H1 (cell line): ENCODE measurements at regions not wholly inside any gene's neighbourhood (a gene's known extent, or its start where the extent isn't known, plus 50 kb on each side); places are given as distances from the start of the nearest gene placed in this dataset.

ENCODE experiments used
- CTCF ChIA-PET: fragments of 300-600 bp; sonication (Branson Sonifier 250); formaldehyde crosslinking; loops from one replicate; lab custom pipeline; 2021; ENCODE audit not compliant: partially characterized antibody; lab: Charles Lee
- POLR2A ChIA-PET: fragments of 300-600 bp; sonication (Branson Sonifier 250); formaldehyde crosslinking; loops from one replicate; lab custom pipeline; 2021; ENCODE audit warnings: inconsistent platforms; ENCODE audit not compliant: partially characterized antibody; lab: Charles Lee
- DNase-seq, 2 experiments: peaks; one replicate each; pipeline versions ENCODE4 v3.0.0 to v3.0.0-alpha.2; 2010 to 2022; ENCODE audit warnings: low spot score in 2 of 2, low read depth in 1 of 2, mixed read lengths in 1 of 2
- FAIRE-seq: peaks from 2 replicates; lab custom pipeline; 2011; peaks lifted over from hg19 to GRCh38; lab: Jason Lieb, UNC
- H2AFZ ChIP-seq: 2 replicates; pipeline ENCODE4 v1.8.1; 2012; ENCODE audit warnings: low read length, inconsistent platforms
- H2AK5ac ChIP-seq: 2 replicates; pipeline ENCODE4 v1.6.1; 2013; ENCODE audit warnings: low read depth, low read length
- H2BK120ac ChIP-seq: replicated peaks from 2 replicates; pipeline ENCODE3; 2013; ENCODE audit warnings: low read depth, low read length, inconsistent platforms
- H2BK12ac ChIP-seq: 2 replicates; pipeline ENCODE4 v1.6.1; 2013; ENCODE audit warnings: low read depth, low read length
- H2BK15ac ChIP-seq: 2 replicates; pipeline ENCODE4 v1.6.1; 2013; ENCODE audit warnings: low read length
- H2BK20ac ChIP-seq: 2 replicates; pipeline ENCODE4 v1.6.1; 2013; ENCODE audit warnings: low read length
- H2BK5ac ChIP-seq: 2 replicates; pipeline ENCODE4 v1.6.1; 2013; ENCODE audit warnings: low read depth, low read length
- H3K14ac ChIP-seq: 2 replicates; pipeline ENCODE4 v1.6.1; 2013; ENCODE audit warnings: inconsistent platforms; ENCODE audit not compliant: insufficient read length
- H3K18ac ChIP-seq: 2 replicates; pipeline ENCODE4 v1.6.1; 2013; ENCODE audit warnings: low read length; ENCODE audit errors: extremely low read depth
- H3K23ac ChIP-seq: 2 replicates; pipeline ENCODE4 v1.6.1; 2013; ENCODE audit warnings: inconsistent platforms; ENCODE audit not compliant: insufficient read length
- H3K23me2 ChIP-seq: 2 replicates; pipeline ENCODE4 v1.6.1; 2013; ENCODE audit warnings: low read depth, low read length
- H3K27ac ChIP-seq: 2 replicates; pipeline ENCODE4 v1.6.1; 2011; ENCODE audit warnings: low read depth, low read length, inconsistent platforms
- H3K27me3 ChIP-seq, 4 experiments: replicated peaks in 1 of 4; 1 replicate in 1 of 4; 2 replicates in 3 of 4; pipeline versions ENCODE4 v1.6.1 to v1.8.1; 2011 to 2013; ENCODE audit warnings: low read length in 3 of 4, mild to moderate bottlenecking in 3 of 4, inconsistent platforms in 2 of 4, mixed read lengths in 2 of 4, moderate library complexity in 1 of 4; ENCODE audit not compliant: control insufficient read depth in 3 of 4, insufficient read depth in 3 of 4; ENCODE audit errors: extremely low read depth in 1 of 4
- H3K36me3 ChIP-seq, 4 experiments: 2 replicates each; pipeline versions ENCODE4 v1.6.1 to v1.8.1; 2011 to 2013; ENCODE audit warnings: mild to moderate bottlenecking in 4 of 4, low read length in 3 of 4, moderate library complexity in 2 of 4, control low read depth in 1 of 4, inconsistent platforms in 1 of 4; ENCODE audit not compliant: insufficient read depth in 4 of 4, control insufficient read depth in 2 of 4
- H3K4ac ChIP-seq: replicated peaks from 2 replicates; pipeline ENCODE3; 2013; ENCODE audit warnings: low read length, low read depth, mixed read lengths, inconsistent platforms; ENCODE audit not compliant: insufficient read length
- H3K4me1 ChIP-seq, 4 experiments: replicated peaks in 1 of 4; 1 replicate in 1 of 4; 2 replicates in 3 of 4; pipeline versions ENCODE4 v1.6.1 to v1.8.1; 2011 to 2013; ENCODE audit warnings: low read length in 3 of 4, inconsistent platforms in 2 of 4, mixed read lengths in 1 of 4; ENCODE audit not compliant: insufficient read depth in 4 of 4, control insufficient read depth in 3 of 4
- H3K4me2 ChIP-seq, 2 experiments: 2 replicates each; pipeline versions ENCODE4 v1.6.1 to v1.8.1; 2011 to 2013; ENCODE audit warnings: low read depth in 2 of 2, low read length in 2 of 2, control low read depth in 1 of 2, inconsistent platforms in 1 of 2, mild to moderate bottlenecking in 1 of 2; ENCODE audit not compliant: insufficient read depth in 1 of 2
- H3K4me3 ChIP-seq, 4 experiments: fragments of 200-600, 300-600 bp in 1 of 4; sonication (generic), shearing (Covaris generic), sonication (Bioruptor Twin) in 1 of 4; 2 replicates each; pipeline versions ENCODE4 v1.5.1 to v1.8.1; 2011 to 2016; ENCODE audit warnings: low read length in 4 of 4, low read depth in 3 of 4, control low read depth in 2 of 4, inconsistent platforms in 2 of 4, mild to moderate bottlenecking in 2 of 4, mixed read lengths in 1 of 4, moderate library complexity in 1 of 4; ENCODE audit not compliant: insufficient read depth in 2 of 4; ENCODE audit errors: extremely low read depth in 1 of 4
- H3K56ac ChIP-seq: replicated peaks from 2 replicates; pipeline ENCODE3; 2013; ENCODE audit warnings: low read depth, mild to moderate bottlenecking, mixed read lengths, low read length, inconsistent platforms; ENCODE audit not compliant: insufficient read length
- H3K79me1 ChIP-seq: 2 replicates; pipeline ENCODE4 v1.6.1; 2013; ENCODE audit warnings: low read depth, low read length, control low read depth
- H3K79me2 ChIP-seq, 2 experiments: 2 replicates each; pipeline versions ENCODE4 v1.6.1 to v1.8.1; 2012 to 2013; ENCODE audit warnings: low read length in 2 of 2, mild to moderate bottlenecking in 2 of 2, inconsistent platforms in 1 of 2; ENCODE audit not compliant: insufficient read depth in 2 of 2, control insufficient read depth in 1 of 2
- H3K9ac ChIP-seq, 4 experiments: replicated peaks in 1 of 4; 1 replicate in 1 of 4; 2 replicates in 3 of 4; pipeline versions ENCODE4 v1.6.1 to v1.8.1; 2011 to 2013; ENCODE audit warnings: low read depth in 3 of 4, low read length in 3 of 4, control low read depth in 2 of 4, mild to moderate bottlenecking in 2 of 4, moderate library complexity in 2 of 4, inconsistent platforms in 1 of 4; ENCODE audit errors: extremely low read depth in 1 of 4
- H3K9me3 ChIP-seq, 2 experiments: 2 replicates each; pipeline versions ENCODE4 v1.6.1 to v1.8.1; 2012 to 2013; ENCODE audit warnings: mild to moderate bottlenecking in 2 of 2, moderate library complexity in 2 of 2, control low read depth in 1 of 2, inconsistent platforms in 1 of 2, low read depth in 1 of 2, low read length in 1 of 2, mixed read lengths in 1 of 2; ENCODE audit not compliant: insufficient read depth in 2 of 2
- H4K20me1 ChIP-seq, 2 experiments: replicated peaks in 1 of 2; 2 replicates each; pipeline versions ENCODE3 to v1.8.1; 2011 to 2013; ENCODE audit warnings: inconsistent platforms in 2 of 2, low read length in 2 of 2, mild to moderate bottlenecking in 1 of 2; ENCODE audit not compliant: insufficient read depth in 2 of 2, control insufficient read depth in 1 of 2
- H4K5ac ChIP-seq: 2 replicates; pipeline ENCODE4 v1.6.1; 2013; ENCODE audit warnings: low read length, low read depth, mixed read lengths, inconsistent platforms; ENCODE audit not compliant: insufficient read length
- H4K8ac ChIP-seq: 2 replicates; pipeline ENCODE4 v1.8.0; 2013; ENCODE audit warnings: mild to moderate bottlenecking, moderate library complexity, low read length, inconsistent platforms; ENCODE audit not compliant: insufficient read depth; ENCODE audit errors: extremely low read depth
- H4K91ac ChIP-seq: replicated peaks from 2 replicates; pipeline ENCODE3; 2013; ENCODE audit warnings: low read length, mixed read lengths, inconsistent platforms; ENCODE audit not compliant: insufficient read length
- BACH1 ChIP-seq: IDR thresholded peaks from 2 replicates; pipeline ENCODE4 v1.6.1; 2012; ENCODE audit warnings: low read length, improper control_type of control experiment
- BCL11A ChIP-seq, 2 experiments: IDR thresholded peaks; one replicate each; pipeline ENCODE4 v1.6.1; 2011; ENCODE audit warnings: low read depth in 2 of 2, low read length in 2 of 2, mild to moderate bottlenecking in 2 of 2
- CHD1 ChIP-seq: IDR thresholded peaks from 2 replicates; pipeline ENCODE4 v1.6.1; 2012; ENCODE audit warnings: low read depth, low read length, improper control_type of control experiment
- CTBP2 ChIP-seq: IDR thresholded peaks from 2 replicates; pipeline ENCODE4 v1.7.0; 2011; ENCODE audit warnings: borderline replicate concordance, mild to moderate bottlenecking, moderate library complexity, mixed read lengths, low read length; ENCODE audit not compliant: insufficient read depth, insufficient read length
- NANOG ChIP-seq: IDR thresholded peaks from 2 replicates; pipeline ENCODE4 v1.6.1; 2011; ENCODE audit warnings: low read length, low read depth, mild to moderate bottlenecking, inconsistent platforms; ENCODE audit not compliant: insufficient read depth, poor library complexity, severe bottlenecking
- POU5F1 ChIP-seq: IDR thresholded peaks from 2 replicates; pipeline ENCODE4 v1.6.1; 2011; ENCODE audit warnings: low read depth, mild to moderate bottlenecking, low read length, moderate library complexity
- WGBS, 2 experiments: shearing (Covaris generic) in 1 of 2; methylation state at CpG; one replicate each; pipeline versions ENCODE4 v1.1.6 to v1.1.7; 2013 to 2015; ENCODE audit warnings: low lambda C conversion rate in 2 of 2, mixed read lengths in 2 of 2, inconsistent platforms in 1 of 2, low coverage in 1 of 2, missing lambda C conversion rate in 1 of 2; ENCODE audit not compliant: insufficient replicate concordance in 2 of 2, insufficient coverage in 1 of 2, insufficient read length in 1 of 2; ENCODE audit errors: extremely low coverage in 1 of 2, missing lambda C conversion rate in 1 of 2; 5-methylcytosine and 5-hydroxymethylcytosine counted together

- Histone ChIP-seq H3K4ac (no peak overlapping the region), H3K4me2 (peak overlapping the region in 1 of 2 experiments; percentile 37; a peak in 1 of 4 replicates), H3K23me2 (no peaks in the 10 kb centered on the region), H3K9ac (no peak overlapping the region), H2BK12ac (no peak overlapping the region), H3K4me1 (peaks cover 0 to 13% (median 7%) of the 10 kb centered on the region in 4 experiments; a peak in 5 of 7 replicates), H2BK120ac (no peak overlapping the region), H3K36me3 (peaks cover 0 to 3% (median 0%) of the 10 kb centered on the region in 4 experiments; a peak in 2 of 8 replicates), H2AFZ (no peak overlapping the region), H3K9me3 (peaks cover 0 to 3% of the 10 kb centered on the region in 2 experiments; a peak in 1 of 4 replicates), H3K18ac (no peak overlapping the region), H3K4me3 (peak overlapping the region in 1 of 4 experiments; percentile 9; a peak in 1 of 8 replicates), H3K27me3 (no peaks in the 10 kb centered on the region), H3K79me1 (no peaks in the 10 kb centered on the region), H2AK5ac (no peak overlapping the region), H4K5ac (no peak overlapping the region), H4K20me1 (no peaks in the 10 kb centered on the region), H2BK15ac (no peak overlapping the region), H2BK5ac (no peak overlapping the region), H4K91ac (no peak overlapping the region), H3K14ac (no peak overlapping the region), H3K23ac (no peak overlapping the region), H3K79me2 (no peaks in the 10 kb centered on the region), H4K8ac (no peak overlapping the region), H3K56ac (no peak overlapping the region), H2BK20ac (no peak overlapping the region), H3K27ac (no peak overlapping the region)
- 22% methylated on average over 3 of the region's 3 CpGs; no CpG with 5 or more reads in 1 of the 2 experiments for WGBS, 2 experiments
- CTCF ChIA-PET, result no interaction called here
- POLR2A ChIA-PET, result no interaction called here
- DNase-seq, result no peak
- FAIRE-seq, result no peak
- TF ChIP-seq NANOG (peak; percentile 33), BACH1 (no peak), CHD1 (no peak), CTBP2 (no peak), BCL11A (IDR thresholded peaks at IDR 0.05; ENCODE audit: low read depth in 2 of 2, low read length in 2 of 2) (no peak), POU5F1 (no peak)
Observed at GRCh38 chr4:136803433-136803832, 728.9 kb downstream of the PCDH18 start.
